Transverse colon (tissue), 4 donors: ENCODE measurements at regions not wholly inside any gene's neighbourhood (a gene's known extent, or its start where the extent isn't known, plus 50 kb on each side); places are given as distances from the start of the nearest gene placed in this dataset.

Experiments
- DNase-seq: peaks from one replicate; pipeline ENCODE4 v3.0.0-alpha.2; 2019
- H3K27ac ChIP-seq, 4 donors: fragments of 200-600 bp; sonication (generic); 2 replicates each; pipeline ENCODE4 v1.5.1; 2016 to 2018; ENCODE audit warnings: inconsistent platforms in 4 of 4
- H3K27me3 ChIP-seq: fragments of 200-600 bp; sonication (generic); 2 replicates; pipeline ENCODE4 v1.5.1; 2017; ENCODE audit warnings: inconsistent platforms
- H3K36me3 ChIP-seq, 4 donors: fragments of 200-600 bp; sonication (generic); 2 replicates each; pipeline ENCODE4 v1.5.1; 2017 to 2019; ENCODE audit warnings: inconsistent platforms in 4 of 4
- H3K4me1 ChIP-seq, 4 donors: fragments of 200-600 bp; sonication (generic); 2 replicates each; pipeline ENCODE4 v1.5.1; 2017 to 2020; ENCODE audit warnings: inconsistent platforms in 4 of 4
- H3K4me3 ChIP-seq, 4 donors: fragments of 200-600 bp; sonication (generic); 1 replicate in 1 of 4; 2 replicates in 3 of 4; pipeline versions ENCODE4 v1.5.1 to v1.6.1; 2017 to 2019; ENCODE audit warnings: inconsistent platforms in 4 of 4
- H3K9me3 ChIP-seq, 2 donors: fragments of 200-600 bp; sonication (generic); 2 replicates each; pipeline ENCODE4 v1.5.1; 2017 to 2019; ENCODE audit warnings: inconsistent platforms in 2 of 2
- CTCF ChIP-seq, 5 experiments: fragments of 200-600 bp in 3 of 5; fragments of 450-650 bp in 2 of 5; sonication (generic) in 3 of 5; IDR thresholded peaks; 1 replicate in 2 of 5; 2 replicates in 3 of 5; pipeline ENCODE4 v1.5.1; 2016 to 2017; ENCODE audit warnings: antibody characterized with exemption in 5 of 5, inconsistent platforms in 3 of 5, mild to moderate bottlenecking in 2 of 5, moderate library complexity in 1 of 5
- EP300 ChIP-seq: sonication (generic); formaldehyde crosslinking; IDR thresholded peaks from one replicate; pipeline ENCODE4 v1.6.1; 2017; ENCODE audit warnings: antibody characterized with exemption, low read depth
- POLR2A ChIP-seq: fragments of 450-650 bp; IDR thresholded peaks from one replicate; pipeline ENCODE4 v1.6.1; 2016; ENCODE audit warnings: antibody characterized with exemption, mild to moderate bottlenecking, moderate library complexity
- POLR2AphosphoS5 ChIP-seq, 3 donors: sonication (generic); formaldehyde crosslinking; IDR thresholded peaks; one replicate each; pipeline ENCODE4 v1.6.1; 2016; ENCODE audit warnings: antibody characterized with exemption in 3 of 3
- WGBS, 2 donors: methylation state at CpG; one replicate each; pipeline ENCODE4 v1.1.5; 2018; ENCODE audit warnings: low coverage in 1 of 2; 5-methylcytosine and 5-hydroxymethylcytosine counted together
- in situ Hi-C, 4 donors: fragments of 200-750 bp; cut with MboI; loops; one replicate each; pipeline versions ENCODE4 v1.15.0 to v1.15.1; 2017; ENCODE audit warnings: low sequenced_read_pairs in 3 of 4, low pct_ligation_motif_present in 1 of 4, low pct_unique_long_range_greater_than_20kb in 1 of 4
- intact Hi-C: fragments of 100-400 bp; cut with DNase I; formaldehyde crosslinking; loops from one replicate; pipeline ENCODE4 v1.15.1; 2023; ENCODE audit warnings: low total_unique reads

DNA sequence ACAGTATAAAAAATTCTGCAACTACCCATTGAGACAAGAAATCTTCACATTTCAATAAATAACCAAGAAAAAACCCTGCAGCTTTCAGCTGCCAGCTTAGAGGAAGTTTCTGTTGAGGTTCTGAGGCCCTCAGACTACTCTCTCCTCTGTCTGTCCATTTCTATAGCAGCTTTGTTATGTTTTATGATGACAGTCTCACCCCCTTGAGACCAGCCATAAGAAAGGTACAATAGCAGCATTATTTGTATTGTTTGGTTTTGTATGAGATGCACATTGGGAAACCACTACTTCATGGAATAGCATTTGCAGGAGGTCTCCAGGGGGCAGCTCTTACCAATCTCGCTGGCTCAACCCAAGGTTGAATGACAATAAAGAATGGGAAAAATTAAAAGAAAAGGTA lies 334.6 kb upstream of the VRK2 start:
- in situ Hi-C loops (no loop called here), intact Hi-C loops (no loop called here)
- Histone ChIP-seq H3K4me3 (no peak overlapping the region), H3K36me3 (no peaks in the 10 kb centered on the region), H3K27me3 (no peaks in the 10 kb centered on the region), H3K9me3 (no peaks in the 10 kb centered on the region), H3K4me1 (no peaks in the 10 kb centered on the region), H3K27ac (no peak overlapping the region)
- no peak for DNase-seq
- 67 to 85% methylated on average over 1 of the region's 1 CpG for WGBS, 2 donors
- TF ChIP-seq POLR2AphosphoS5 (IDR thresholded peaks at IDR 0.05) (no peak), EP300 (no peak), POLR2A (no peak), CTCF (IDR thresholded peaks at IDR 0.05) (no peak)

- in situ Hi-C loops, result no loop called here
- TF ChIP-seq EP300, result no peak
- TF ChIP-seq CTCF (IDR thresholded peaks at IDR 0.05), result peak; percentile 31 to 62 (median 47)
- TF ChIP-seq POLR2A, result no peak
- no peaks in the 10 kb centered on the region for H3K27me3 ChIP-seq
- DNase-seq, result peak; percentile 8
- H3K27ac ChIP-seq, result no peak overlapping the region
- no peaks in the 10 kb centered on the region for H3K4me1 ChIP-seq
- H3K4me3 ChIP-seq, result no peak overlapping the region
- whole genome bisulfite sequencing, 2 donors, result 26 to 44% methylated on average over 8 to 16 of the region's 16 CpGs
- H3K36me3 ChIP-seq, result no peaks in the 10 kb centered on the region
- H3K9me3 ChIP-seq, result no peaks in the 10 kb centered on the region
- intact Hi-C loops, result no loop called here
These were observed 325.6 kb upstream of the VRK2 start for GRCh38 chr2:57720728-57721627.

- 78 to 80% methylated on average over 5 of the region's 5 CpGs for WGBS, 2 donors
- no peaks in the 10 kb centered on the region for H3K36me3 ChIP-seq
- no peak overlapping the region for H3K27ac ChIP-seq
- no peaks in the 10 kb centered on the region for H3K27me3 ChIP-seq
- in situ Hi-C loops (no loop called here), intact Hi-C loops (no loop called here)
- no peaks in the 10 kb centered on the region for H3K4me1 ChIP-seq
- H3K4me3 ChIP-seq, result no peak overlapping the region
- no peak for DNase-seq
- TF ChIP-seq CTCF (IDR thresholded peaks at IDR 0.05), result no peak
- TF ChIP-seq EP300, result no peak
- TF ChIP-seq POLR2A, result no peak
- no peak for TF ChIP-seq POLR2AphosphoS5 (IDR thresholded peaks at IDR 0.05)
- no peaks in the 10 kb centered on the region for H3K9me3 ChIP-seq
These were observed 321.2 kb upstream of the VRK2 start for GRCh38 chr2:57725337-57725947.

DNA sequence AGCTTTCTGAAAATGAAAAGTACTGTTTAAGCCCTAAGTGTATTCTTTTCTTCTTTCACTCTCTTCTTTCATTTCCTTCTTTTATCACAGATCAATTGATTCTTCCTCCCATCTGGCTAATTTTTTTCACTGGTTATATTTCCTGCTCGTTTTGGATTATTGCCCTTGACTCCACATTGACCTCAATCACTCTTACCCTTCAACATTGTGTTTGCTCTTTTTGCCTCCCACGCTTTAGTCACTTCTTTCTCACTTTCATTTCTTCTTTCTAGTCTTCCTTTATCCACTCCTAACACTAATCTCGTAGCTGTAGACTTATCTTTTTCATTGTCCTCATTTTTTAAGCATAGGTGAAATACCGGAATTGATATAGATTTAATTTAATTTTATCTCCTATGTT lies 320.3 kb upstream of the VRK2 start:
- intact Hi-C loops, result no loop called here
- no peak for DNase-seq
- in situ Hi-C loops, result no loop called here

More for the DNA sequence above, 320.3 kb upstream of the VRK2 start:
- Histone ChIP-seq H3K4me3 (no peak overlapping the region), H3K36me3 (no peaks in the 10 kb centered on the region), H3K9me3 (no peaks in the 10 kb centered on the region), H3K27me3 (no peaks in the 10 kb centered on the region), H3K27ac (no peak overlapping the region), H3K4me1 (no peaks in the 10 kb centered on the region)
- 53 to 55% methylated on average over 3 to 4 of the region's 4 CpGs for WGBS, 2 donors
- TF ChIP-seq EP300 (no peak), POLR2AphosphoS5 (IDR thresholded peaks at IDR 0.05) (no peak), POLR2A (no peak), CTCF (IDR thresholded peaks at IDR 0.05) (no peak)
